HG02623 (cell line): ENCODE measurements at regions not wholly inside any gene's neighbourhood (a gene's known extent, or its start where the extent isn't known, plus 50 kb on each side); places are given as distances from the start of the nearest gene placed in this dataset.

Source experiments
- ATAC-seq: cut with Tn5 transposase; IDR thresholded peaks from one replicate; pipeline ENCODE4 v1.9.1; 2021; ENCODE audit warnings: moderate library complexity; ENCODE audit not compliant: unreplicated experiment

GRCh38 chr12:78579846-78580245 lies 284.7 kb upstream of the SYT1 start:
- no peak for ATAC-seq

GRCh38 chr12:78580296-78580695 lies 284.3 kb upstream of the SYT1 start:
- ATAC-seq = no peak

- no peak for ATAC-seq
Measured at GRCh38 chr12:78584695-78585094, 279.9 kb upstream of the SYT1 start.

GRCh38 chr12:78585132-78585531 lies 279.4 kb upstream of the SYT1 start:
- no peak for ATAC-seq

GRCh38 chr12:78586790-78587189 lies 277.8 kb upstream of the SYT1 start:
- ATAC-seq = no peak

GRCh38 chr12:78599366-78599765 lies 265.2 kb upstream of the SYT1 start:
- no peak for ATAC-seq

GRCh38 chr12:78600541-78600940 lies 264.0 kb upstream of the SYT1 start:
- no peak for ATAC-seq

GRCh38 chr12:78611504-78611903 lies 253.1 kb upstream of the SYT1 start:
- no peak for ATAC-seq

- ATAC-seq = no peak
Measured at GRCh38 chr12:78612190-78612589, 252.4 kb upstream of the SYT1 start.

- no peak for ATAC-seq
Measured at GRCh38 chr12:78617683-78618082, 246.9 kb upstream of the SYT1 start.

GRCh38 chr12:78622529-78623195 lies 241.9 kb upstream of the SYT1 start:
- ATAC-seq = no peak

- ATAC-seq = no peak
Measured at GRCh38 chr12:78628491-78629100, 236.0 kb upstream of the SYT1 start.

GRCh38 chr12:78636231-78636855 lies 228.2 kb upstream of the SYT1 start:
- no peak for ATAC-seq

GRCh38 chr12:78641837-78642423 lies 222.6 kb upstream of the SYT1 start:
- ATAC-seq = no peak

- ATAC-seq = no peak
Measured at GRCh38 chr12:78645956-78646355, 218.6 kb upstream of the SYT1 start.

GRCh38 chr12:78651755-78652154 lies 212.8 kb upstream of the SYT1 start:
- no peak for ATAC-seq

GRCh38 chr12:78666584-78666983 lies 198.0 kb upstream of the SYT1 start:
- no peak for ATAC-seq

- no peak for ATAC-seq
Measured at GRCh38 chr12:78671295-78671694, 193.3 kb upstream of the SYT1 start.

GRCh38 chr12:78672033-78672432 lies 192.5 kb upstream of the SYT1 start:
- ATAC-seq = no peak

GRCh38 chr12:78674311-78675090 lies 190.1 kb upstream of the SYT1 start:
- ATAC-seq = no peak

- no peak for ATAC-seq
Measured at GRCh38 chr12:78680596-78680995, 184.0 kb upstream of the SYT1 start.
